Brain microvascular endothelial cell (primary cell): ENCODE measurements at regions not wholly inside any gene's neighbourhood (a gene's known extent, or its start where the extent isn't known, plus 50 kb on each side); places are given as distances from the start of the nearest gene placed in this dataset.

ENCODE experiments used
- DNase-seq: peaks from one replicate; pipeline ENCODE4 v3.0.0-alpha.2; 2020
- H3K27ac ChIP-seq: fragments of 250-450 bp; sonication (Bioruptor Pico); 2 replicates; pipeline ENCODE4 v1.5.1; 2020; ENCODE audit warnings: mild to moderate bottlenecking, moderate library complexity
- H3K27me3 ChIP-seq: fragments of 250-450 bp; sonication (Bioruptor Pico); replicated peaks from 2 replicates; pipeline ENCODE4 v1.5.1; 2020; ENCODE audit warnings: mild to moderate bottlenecking
- H3K36me3 ChIP-seq: fragments of 250-450 bp; sonication (Bioruptor Pico); replicated peaks from 2 replicates; pipeline ENCODE4 v1.5.1; 2020; ENCODE audit warnings: mild to moderate bottlenecking
- H3K4me3 ChIP-seq: 2 replicates; pipeline ENCODE4 v1.5.1; 2011; ENCODE audit warnings: low read depth, mild to moderate bottlenecking, control low read depth, low read length, moderate library complexity
- CTCF ChIP-seq: IDR thresholded peaks from 2 replicates; pipeline ENCODE4 v1.5.1; 2011; ENCODE audit warnings: low read depth, mild to moderate bottlenecking, moderate library complexity, low read length, control low read depth, inconsistent platforms; ENCODE audit errors: missing control alignments
- in situ Hi-C: cut with HindIII; loops from 2 replicates; pipeline ENCODE4 v1.10.0; 2017; ENCODE audit warnings: low sequenced_read_pairs, low pct_ligation_motif_present

DNA sequence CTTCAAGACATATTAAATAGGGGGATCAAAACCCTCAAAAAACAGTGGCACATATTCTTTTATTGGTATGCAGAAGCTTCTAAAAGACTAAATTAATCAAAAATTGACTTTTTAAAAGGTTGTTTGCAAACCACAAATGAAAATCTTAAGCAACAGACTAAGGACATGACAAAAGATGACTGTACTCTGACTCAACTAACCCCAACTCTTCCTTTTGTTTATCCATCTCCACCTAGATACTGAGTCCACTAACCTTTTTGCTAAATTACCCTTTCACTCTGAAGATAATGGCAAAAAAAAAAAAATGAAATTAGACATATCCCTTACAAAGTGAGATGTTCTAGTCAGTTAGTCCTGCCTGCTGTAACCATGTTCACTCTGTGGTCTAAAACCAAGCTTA lies 91.6 kb upstream of the NLRP2B start:
- Histone ChIP-seq H3K27me3 (no peaks in the 10 kb centered on the region), H3K4me3 (no peak overlapping the region), H3K36me3 (no peaks in the 10 kb centered on the region), H3K27ac (no peak overlapping the region)
- in situ Hi-C loops, result no loop called here
- no peak for DNase-seq
- TF ChIP-seq CTCF, result no peak

- DNase-seq, result no peak
- in situ Hi-C loops, result no loop called here
- no peaks in the 10 kb centered on the region for H3K36me3 ChIP-seq
- no peak overlapping the region for H3K4me3 ChIP-seq
- no peak overlapping the region for H3K27ac ChIP-seq
- no peak for TF ChIP-seq CTCF
- H3K27me3 ChIP-seq, result no peaks in the 10 kb centered on the region
These were observed 72.8 kb upstream of the NLRP2B start for GRCh38 chrX:57752866-57753265.

DNA sequence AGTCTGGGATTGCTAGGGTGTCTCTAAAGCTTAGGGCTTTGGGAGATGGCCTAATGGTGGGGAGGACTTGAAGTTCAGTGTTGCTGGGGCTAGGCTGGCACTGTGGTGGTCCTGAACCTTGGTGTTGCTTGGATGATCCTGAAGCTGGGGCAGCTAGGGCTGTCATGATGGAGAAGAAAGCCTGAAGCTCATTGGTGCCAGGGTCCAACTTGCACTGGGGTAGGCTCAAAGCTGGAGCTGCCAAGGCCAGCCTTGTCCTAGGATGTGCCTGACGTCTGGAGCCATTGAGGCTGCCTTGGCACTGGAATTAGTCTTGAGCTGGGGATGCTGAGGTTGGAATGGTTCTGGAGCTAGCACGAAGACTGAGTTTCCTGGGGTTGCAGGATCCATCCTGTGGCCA lies 61.0 kb upstream of the NLRP2B start:
- in situ Hi-C loops, result no loop called here
- Histone ChIP-seq H3K27ac (no peak overlapping the region), H3K4me3 (no peak overlapping the region), H3K27me3 (no peaks in the 10 kb centered on the region), H3K36me3 (no peaks in the 10 kb centered on the region)
- DNase-seq, result no peak
- no peak for TF ChIP-seq CTCF

DNA sequence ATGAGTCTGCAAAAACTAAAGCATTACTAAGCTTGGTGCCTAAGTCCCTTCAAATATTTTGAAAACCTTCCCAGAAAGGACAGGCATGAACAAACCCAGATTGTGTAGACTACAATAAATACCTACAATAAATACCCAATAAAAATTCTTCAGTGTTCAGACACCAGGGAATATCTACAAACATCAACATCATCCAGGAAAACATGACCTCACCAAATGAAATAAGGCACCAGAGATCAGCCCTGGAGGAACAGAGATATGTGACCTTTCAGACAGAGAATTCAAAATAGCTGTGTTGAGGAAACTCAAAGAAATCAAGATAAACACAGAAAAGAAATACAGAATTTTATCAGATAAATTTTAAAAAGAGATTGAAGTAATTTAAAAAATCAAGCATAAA lies 57.8 kb upstream of the NLRP2B start:
- Histone ChIP-seq H3K4me3 (no peak overlapping the region), H3K27ac (no peak overlapping the region), H3K27me3 (no peaks in the 10 kb centered on the region), H3K36me3 (no peaks in the 10 kb centered on the region)
- TF ChIP-seq CTCF, result no peak
- no peak for DNase-seq
- in situ Hi-C loops, result no loop called here
